ENCODE measurements at regions not wholly inside any gene's neighbourhood (a gene's known extent, or its start where the extent isn't known, plus 50 kb on each side); places are given as distances from the start of the nearest gene placed in this dataset.

DNA sequence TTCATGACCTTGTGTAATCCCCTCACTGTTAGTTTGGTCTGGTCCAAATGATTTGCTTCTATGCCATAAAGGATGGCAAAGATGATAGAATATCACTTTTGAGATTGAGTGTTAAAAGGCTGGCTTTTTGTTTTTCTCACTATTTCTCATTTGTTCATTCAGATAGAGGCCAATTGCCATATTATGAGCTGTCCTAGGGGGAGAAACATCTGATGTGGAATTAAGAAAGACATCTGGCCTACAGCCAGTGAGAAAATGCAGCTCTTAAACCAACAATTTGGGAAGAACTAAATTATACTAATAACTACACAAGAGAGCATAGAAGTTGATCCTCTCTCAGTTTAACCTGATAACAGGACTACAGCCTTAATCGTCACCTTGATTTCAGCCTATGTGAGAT is 1668.6 kb downstream of the GRIK2 start:
- TF ChIP-seq, protein P1, sequence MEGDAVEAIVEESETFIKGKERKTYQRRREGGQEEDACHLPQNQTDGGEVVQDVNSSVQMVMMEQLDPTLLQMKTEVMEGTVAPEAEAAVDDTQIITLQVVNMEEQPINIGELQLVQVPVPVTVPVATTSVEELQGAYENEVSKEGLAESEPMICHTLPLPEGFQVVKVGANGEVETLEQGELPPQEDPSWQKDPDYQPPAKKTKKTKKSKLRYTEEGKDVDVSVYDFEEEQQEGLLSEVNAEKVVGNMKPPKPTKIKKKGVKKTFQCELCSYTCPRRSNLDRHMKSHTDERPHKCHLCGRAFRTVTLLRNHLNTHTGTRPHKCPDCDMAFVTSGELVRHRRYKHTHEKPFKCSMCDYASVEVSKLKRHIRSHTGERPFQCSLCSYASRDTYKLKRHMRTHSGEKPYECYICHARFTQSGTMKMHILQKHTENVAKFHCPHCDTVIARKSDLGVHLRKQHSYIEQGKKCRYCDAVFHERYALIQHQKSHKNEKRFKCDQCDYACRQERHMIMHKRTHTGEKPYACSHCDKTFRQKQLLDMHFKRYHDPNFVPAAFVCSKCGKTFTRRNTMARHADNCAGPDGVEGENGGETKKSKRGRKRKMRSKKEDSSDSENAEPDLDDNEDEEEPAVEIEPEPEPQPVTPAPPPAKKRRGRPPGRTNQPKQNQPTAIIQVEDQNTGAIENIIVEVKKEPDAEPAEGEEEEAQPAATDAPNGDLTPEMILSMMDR (IDR thresholded peaks at IDR 0.05), result no peak
- TF ChIP-seq POLR2A (IDR thresholded peaks at IDR 0.05), result no peak
- Histone ChIP-seq H3K9me3 (no peaks in the 10 kb centered on the region), H3K4me1 (no peaks in the 10 kb centered on the region), H3K4me3 (no peak overlapping the region), H3K36me3 (ENCODE audit: low read depth, missing control alignments) (no peaks in the 10 kb centered on the region), H3K27me3 (no peaks in the 10 kb centered on the region), H3K27ac (no peak overlapping the region)
- no peak for DNase-seq
- intact Hi-C loops (cut with DNase I; ENCODE audit: low total_unique reads), result no loop called here
- 73 to 82% methylated on average over 1 of the region's 1 CpG for WGBS, 2 donors

DNA sequence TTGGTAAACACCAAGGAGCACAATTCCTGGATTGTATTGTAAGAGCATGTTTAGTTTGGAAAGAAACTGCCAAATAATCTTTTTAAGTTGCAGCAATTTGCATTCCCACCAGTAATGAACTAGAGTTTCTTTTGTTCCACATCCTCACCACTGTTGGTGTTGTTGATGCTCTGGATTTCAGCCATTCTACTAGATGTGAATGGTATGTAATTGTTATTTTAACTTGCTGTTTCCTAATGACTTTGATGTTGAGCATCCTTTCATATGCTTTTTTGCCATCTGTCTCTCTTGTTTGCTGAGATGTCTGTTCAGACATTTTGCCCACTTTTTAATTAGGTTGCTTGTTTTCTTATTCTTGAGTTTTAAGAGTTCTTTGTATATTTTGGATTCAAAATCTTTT is 1654.1 kb downstream of the GRIK2 start:
- no peak overlapping the region for H3K27ac ChIP-seq

DNA sequence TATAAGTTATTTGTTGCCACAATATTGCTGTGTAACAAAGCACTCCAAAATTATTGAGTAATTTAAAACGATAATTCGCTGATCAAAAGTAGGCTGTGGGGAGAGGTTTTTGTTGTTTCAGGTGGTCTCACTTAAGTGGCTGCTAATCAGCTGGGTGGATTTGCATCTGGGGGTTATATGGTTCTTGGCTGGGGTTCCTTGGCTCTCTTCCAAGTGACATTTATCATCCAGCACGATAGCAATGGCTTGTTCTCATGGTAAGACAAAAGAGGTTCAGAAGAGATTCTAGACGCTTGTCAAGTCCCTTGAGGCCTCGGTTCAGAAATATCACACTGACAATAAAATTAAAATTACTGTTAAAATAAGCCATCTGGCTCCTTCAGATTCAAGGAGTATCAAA is 1648.8 kb downstream of the GRIK2 start:
- intact Hi-C loops (cut with DNase I; ENCODE audit: low total_unique reads), result no loop called here
- no peak for DNase-seq
- Histone ChIP-seq H3K36me3 (ENCODE audit: low read depth, missing control alignments) (no peaks in the 10 kb centered on the region), H3K4me3 (no peak overlapping the region), H3K4me1 (no peaks in the 10 kb centered on the region), H3K27ac (no peak overlapping the region), H3K27me3 (no peaks in the 10 kb centered on the region), H3K9me3 (no peaks in the 10 kb centered on the region)
- TF ChIP-seq, protein P1 (IDR thresholded peaks at IDR 0.05), result no peak
- no peak for TF ChIP-seq POLR2A (IDR thresholded peaks at IDR 0.05)
- 44 to 55% methylated on average over 5 of the region's 5 CpGs for WGBS, 2 donors

More for the DNA sequence above, 1654.1 kb downstream of the GRIK2 start:
- Histone ChIP-seq H3K27me3 (no peaks in the 10 kb centered on the region), H3K4me1 (no peaks in the 10 kb centered on the region), H3K4me3 (no peak overlapping the region), H3K36me3 (ENCODE audit: low read depth, missing control alignments) (no peaks in the 10 kb centered on the region), H3K9me3 (no peaks in the 10 kb centered on the region)
- DNase-seq, result no peak
- TF ChIP-seq, protein P1 (IDR thresholded peaks at IDR 0.05), result no peak
- TF ChIP-seq POLR2A (IDR thresholded peaks at IDR 0.05), result no peak
- intact Hi-C loops (cut with DNase I; ENCODE audit: low total_unique reads), result no loop called here

DNA sequence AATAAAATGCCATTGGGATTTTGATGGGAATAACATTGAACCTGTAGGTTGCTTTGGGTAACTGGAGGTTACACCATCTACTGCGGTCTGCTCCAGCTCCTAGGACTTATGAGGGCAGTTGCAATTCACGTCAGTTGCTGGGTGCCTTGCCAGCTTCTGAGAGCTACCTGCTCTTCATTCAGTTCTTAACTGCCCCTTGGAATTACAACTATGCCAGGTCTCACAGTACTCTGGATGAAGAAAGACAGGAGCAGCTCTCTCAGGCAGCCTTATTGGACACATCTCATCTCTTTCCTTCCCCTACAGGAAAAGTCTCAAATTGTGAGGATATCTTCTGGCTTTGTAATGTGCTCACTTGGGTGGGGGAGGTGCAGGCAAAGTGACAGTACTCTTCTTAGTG is 1643.3 kb downstream of the GRIK2 start:
- Histone ChIP-seq H3K9me3 (no peaks in the 10 kb centered on the region), H3K4me1 (no peaks in the 10 kb centered on the region), H3K27ac (no peak overlapping the region), H3K27me3 (no peaks in the 10 kb centered on the region), H3K36me3 (ENCODE audit: low read depth, missing control alignments) (no peaks in the 10 kb centered on the region), H3K4me3 (no peak overlapping the region)
- TF ChIP-seq, protein P1 (IDR thresholded peaks at IDR 0.05), result no peak
- no peak for TF ChIP-seq POLR2A (IDR thresholded peaks at IDR 0.05)
- DNase-seq, result no peak
- intact Hi-C loops (cut with DNase I; ENCODE audit: low total_unique reads), result no loop called here
- WGBS, 2 donors, result 77 to 94% methylated on average over 2 of the region's 2 CpGs

DNA sequence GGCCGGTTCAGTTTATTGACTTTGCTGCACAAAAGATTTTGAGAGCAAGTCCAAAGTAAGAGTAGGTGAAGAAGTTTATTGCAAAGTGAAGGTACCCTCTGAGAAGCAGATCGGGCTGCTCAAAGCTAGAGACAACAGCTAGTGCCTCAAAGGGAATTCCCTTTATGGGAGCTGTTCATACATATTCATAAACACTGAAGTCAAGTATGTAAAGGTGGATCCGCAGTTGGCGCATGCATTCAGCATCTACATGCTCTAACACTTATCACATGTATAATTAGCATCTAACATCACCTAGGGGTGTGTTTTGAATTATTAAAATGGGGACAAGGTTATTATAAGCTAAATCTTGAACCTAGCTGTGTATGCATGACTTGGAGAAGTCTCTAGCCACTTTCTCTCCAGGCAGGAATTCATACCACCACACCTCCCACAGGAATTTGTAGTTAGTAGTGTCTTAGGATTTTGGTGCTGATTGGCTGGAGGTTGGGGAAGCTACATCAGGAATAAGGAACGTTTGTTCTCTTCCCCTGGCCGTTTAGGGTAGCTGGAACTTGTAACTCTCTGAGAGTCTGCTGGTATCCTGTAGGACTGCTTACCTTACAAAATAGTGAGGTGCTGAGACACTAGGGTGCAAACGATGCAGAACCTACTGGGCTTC is 1633.9 kb downstream of the GRIK2 start:
- Histone ChIP-seq H3K4me3 (no peak overlapping the region), H3K4me1 (no peaks in the 10 kb centered on the region), H3K27ac (no peak overlapping the region), H3K9me3 (no peaks in the 10 kb centered on the region), H3K36me3 (ENCODE audit: low read depth, missing control alignments) (no peaks in the 10 kb centered on the region), H3K27me3 (no peaks in the 10 kb centered on the region)
- DNase-seq, result no peak
- WGBS, 2 donors, result 48 to 61% methylated on average over 7 of the region's 7 CpGs
- intact Hi-C loops (cut with DNase I; ENCODE audit: low total_unique reads), result no loop called here
- TF ChIP-seq POLR2A (IDR thresholded peaks at IDR 0.05), result no peak

All from testis (tissue), 2 donors.